ENCODE measurements at regions not wholly inside any gene's neighbourhood (a gene's known extent, or its start where the extent isn't known, plus 50 kb on each side); places are given as distances from the start of the nearest gene placed in this dataset.

- Histone ChIP-seq H3K36me3 (no peaks in the 10 kb centered on the region), H3K4me1 (no peaks in the 10 kb centered on the region), H3K27ac (no peak overlapping the region), H3K9me3 (no peaks in the 10 kb centered on the region), H3K27me3 (no peaks in the 10 kb centered on the region), H3K4me3 (replicated peaks in 1 of 3) (no peak overlapping the region)
- DNase-seq, result no peak
- intact Hi-C loops (cut with DNase I), result no loop called here
- 77 to 86% methylated on average over 1 of the region's 1 CpG for WGBS, 2 donors
- TF ChIP-seq POLR2A (IDR thresholded peaks at IDR 0.05), result no peak
- TF ChIP-seq CTCF (IDR thresholded peaks at IDR 0.05), result no peak
These were observed 888.9 kb downstream of the SQOR start for GRCh38 chr15:46523701-46524100.

- Histone ChIP-seq H3K27ac (no peak overlapping the region), H3K9me3 (no peaks in the 10 kb centered on the region), H3K27me3 (no peaks in the 10 kb centered on the region), H3K4me3 (replicated peaks in 1 of 3) (no peak overlapping the region), H3K4me1 (no peaks in the 10 kb centered on the region), H3K36me3 (no peaks in the 10 kb centered on the region)
- intact Hi-C loops (cut with DNase I), result no loop called here
- TF ChIP-seq POLR2A (IDR thresholded peaks at IDR 0.05) (no peak), CTCF (IDR thresholded peaks at IDR 0.05) (no peak)
- WGBS, 2 donors, result 72 to 74% methylated on average over 3 of the region's 3 CpGs
- DNase-seq, result no peak
These were observed 891.3 kb downstream of the SQOR start for GRCh38 chr15:46525984-46526725.

GRCh38 chr15:46526726-46527110, 891.9 kb downstream of the SQOR start:
- intact Hi-C loops (cut with DNase I), result no loop called here
- 56 to 65% methylated on average over 1 of the region's 1 CpG for WGBS, 2 donors

GRCh38 chr15:46543626-46544025, 908.8 kb downstream of the SQOR start:
- H3K9me3 ChIP-seq, result no peaks in the 10 kb centered on the region
- intact Hi-C loops (cut with DNase I), result no loop called here
- no peak overlapping the region for H3K27ac ChIP-seq
- H3K4me1 ChIP-seq, result no peaks in the 10 kb centered on the region
- no peak for DNase-seq
- no peaks in the 10 kb centered on the region for H3K27me3 ChIP-seq
- H3K4me3 ChIP-seq (replicated peaks in 1 of 3), result no peak overlapping the region
- H3K36me3 ChIP-seq, result no peaks in the 10 kb centered on the region
- 64 to 88% methylated on average over 1 of the region's 1 CpG for WGBS, 2 donors
- no peak for TF ChIP-seq CTCF (IDR thresholded peaks at IDR 0.05)
- no peak for TF ChIP-seq POLR2A (IDR thresholded peaks at IDR 0.05)

More at GRCh38 chr15:46526726-46527110, 891.9 kb downstream of the SQOR start:
- Histone ChIP-seq H3K9me3 (no peaks in the 10 kb centered on the region), H3K4me1 (no peaks in the 10 kb centered on the region), H3K36me3 (no peaks in the 10 kb centered on the region), H3K27ac (no peak overlapping the region), H3K27me3 (no peaks in the 10 kb centered on the region), H3K4me3 (replicated peaks in 1 of 3) (no peak overlapping the region)
- TF ChIP-seq POLR2A (IDR thresholded peaks at IDR 0.05) (no peak), CTCF (IDR thresholded peaks at IDR 0.05) (no peak)
- DNase-seq, result no peak

DNA sequence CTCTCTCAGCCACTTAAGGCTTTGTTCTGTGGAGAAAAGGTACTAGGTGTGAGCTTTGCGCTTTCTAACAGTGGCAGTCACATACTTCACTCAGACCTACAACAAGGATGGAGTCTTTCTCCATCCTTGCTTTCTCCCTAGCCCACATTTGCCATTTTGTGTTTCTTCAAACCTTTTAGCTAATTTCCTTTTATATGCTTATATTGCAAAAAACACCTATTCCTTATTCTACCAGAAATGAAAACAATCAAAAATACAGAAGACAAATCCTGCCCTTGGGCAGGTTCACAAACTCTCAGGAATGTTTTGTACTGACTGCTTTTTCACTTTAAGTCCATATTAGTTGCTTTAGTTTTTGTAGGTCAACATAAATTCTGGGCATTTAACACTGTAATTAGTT, 914.2 kb downstream of the SQOR start:
- H3K27me3 ChIP-seq, result no peaks in the 10 kb centered on the region
- H3K4me1 ChIP-seq, result no peaks in the 10 kb centered on the region
- no peak for DNase-seq
- intact Hi-C loops (cut with DNase I), result no loop called here
- H3K4me3 ChIP-seq (replicated peaks in 1 of 3), result no peak overlapping the region
- H3K9me3 ChIP-seq, result no peaks in the 10 kb centered on the region
- no peaks in the 10 kb centered on the region for H3K36me3 ChIP-seq
- 92 to 97% methylated on average over 1 of the region's 1 CpG for WGBS, 2 donors
- TF ChIP-seq CTCF (IDR thresholded peaks at IDR 0.05) (no peak), POLR2A (IDR thresholded peaks at IDR 0.05) (no peak)
- H3K27ac ChIP-seq, result no peak overlapping the region

Measured in thyroid gland (tissue), 4 donors.